Keratinocyte (primary cell): ENCODE measurements at regions not wholly inside any gene's neighbourhood (a gene's known extent, or its start where the extent isn't known, plus 50 kb on each side); places are given as distances from the start of the nearest gene placed in this dataset.

Experiments used
- DNase-seq: peaks from one replicate; pipeline ENCODE4 v3.0.0-alpha.2; 2011; ENCODE audit warnings: low read depth, missing footprints, low spot score
- FAIRE-seq: peaks from 2 replicates; lab custom pipeline; 2011; peaks lifted over from hg19 to GRCh38; lab: Jason Lieb, UNC
- H2AFZ ChIP-seq: 2 replicates; pipeline ENCODE4 v1.6.0; 2012; ENCODE audit warnings: low read length, control low read depth, inconsistent platforms; ENCODE audit not compliant: control insufficient read depth
- H3K27ac ChIP-seq: 2 replicates; pipeline ENCODE4 v1.5.1; 2011; ENCODE audit warnings: low read length; ENCODE audit not compliant: control insufficient read depth, insufficient read depth
- H3K27me3 ChIP-seq: 3 replicates; pipeline ENCODE4 v1.6.0; 2011; ENCODE audit warnings: low read length; ENCODE audit not compliant: control insufficient read depth, insufficient read depth; ENCODE audit errors: extremely low read depth
- H3K36me3 ChIP-seq, 2 experiments: 2 replicates in 1 of 2; 3 replicates in 1 of 2; pipeline ENCODE4 v1.5.1; 2011; ENCODE audit warnings: low read length in 2 of 2, mild to moderate bottlenecking in 1 of 2; ENCODE audit not compliant: control insufficient read depth in 2 of 2, insufficient read depth in 2 of 2; ENCODE audit errors: extremely low read depth in 1 of 2
- H3K4me1 ChIP-seq: 3 replicates; pipeline ENCODE4 v1.5.1; 2011; ENCODE audit warnings: low read length; ENCODE audit not compliant: control insufficient read depth, insufficient read depth; ENCODE audit errors: extremely low read depth
- H3K4me2 ChIP-seq: 3 replicates; pipeline ENCODE4 v1.6.0; 2011; ENCODE audit warnings: low read depth, low read length; ENCODE audit not compliant: control insufficient read depth, insufficient read depth; ENCODE audit errors: extremely low read depth
- H3K4me3 ChIP-seq, 3 experiments: fragments of 200-600 bp in 1 of 3; sonication (generic) in 1 of 3; 2 replicates in 2 of 3; 3 replicates in 1 of 3; pipeline ENCODE4 v1.5.1; 2011 to 2016; ENCODE audit warnings: low read length in 3 of 3, mild to moderate bottlenecking in 3 of 3, control low read depth in 2 of 3, inconsistent platforms in 1 of 3, low read depth in 1 of 3, mixed read lengths in 1 of 3, mixed run types in 1 of 3, moderate library complexity in 1 of 3; ENCODE audit not compliant: control insufficient read depth in 2 of 3, insufficient read depth in 2 of 3; ENCODE audit errors: extremely low read depth in 1 of 3
- H3K79me2 ChIP-seq: 2 replicates; pipeline ENCODE4 v1.6.0; 2012; ENCODE audit warnings: low read length; ENCODE audit not compliant: control insufficient read depth, insufficient read depth
- H3K9ac ChIP-seq: 3 replicates; pipeline ENCODE4 v1.6.0; 2011; ENCODE audit warnings: low read length; ENCODE audit not compliant: control insufficient read depth, insufficient read depth; ENCODE audit errors: extremely low read depth
- H3K9me1 ChIP-seq: 3 replicates; pipeline ENCODE4 v1.6.0; 2011; ENCODE audit warnings: low read length; ENCODE audit not compliant: control insufficient read depth, insufficient read depth; ENCODE audit errors: extremely low read depth
- H3K9me3 ChIP-seq: 2 replicates; pipeline ENCODE4 v1.5.1; 2012; ENCODE audit warnings: low read depth, low read length; ENCODE audit not compliant: control insufficient read depth
- H4K20me1 ChIP-seq: 3 replicates; pipeline ENCODE4 v1.6.0; 2011; ENCODE audit warnings: low read length; ENCODE audit not compliant: control insufficient read depth, insufficient read depth; ENCODE audit errors: extremely low read depth
- CTCF ChIP-seq, 3 experiments: IDR thresholded peaks in 1 of 3; conservative IDR thresholded peaks in 1 of 3; optimal IDR thresholded peaks in 1 of 3; 2 replicates in 2 of 3; 3 replicates in 1 of 3; pipeline versions ENCODE3 to v1.5.1; 2011; ENCODE audit warnings: low read length in 3 of 3, mild to moderate bottlenecking in 3 of 3, moderate library complexity in 2 of 3, control low read depth in 1 of 3, inconsistent platforms in 1 of 3; ENCODE audit not compliant: insufficient read depth in 2 of 3; ENCODE audit errors: extremely low read depth in 1 of 3
- EZH2 ChIP-seq: IDR thresholded peaks from one replicate; pipeline ENCODE4 v1.6.1; 2012; ENCODE audit warnings: inconsistent platforms, mild to moderate bottlenecking, low read length, moderate library complexity
- dilution Hi-C: fragments of 300-500 bp; cut with MboI; formaldehyde crosslinking; loops from one replicate; pipeline ENCODE4 v1.7.0; 2020; ENCODE audit warnings: low sequenced_read_pairs; ENCODE audit not compliant: extremely low pct_ligation_motif_present

- no peaks in the 10 kb centered on the region for H3K79me2 ChIP-seq
- no peaks in the 10 kb centered on the region for H4K20me1 ChIP-seq
- no peak overlapping the region for H3K27ac ChIP-seq
- no peaks in the 10 kb centered on the region for H3K9me1 ChIP-seq
- H3K4me1 ChIP-seq = no peaks in the 10 kb centered on the region
- H3K27me3 ChIP-seq = peaks cover 40% of the 10 kb centered on the region
- no peaks in the 10 kb centered on the region for H3K36me3 ChIP-seq
- TF ChIP-seq CTCF (optimal IDR thresholded peaks at IDR 0.05 in 1 of 3, IDR thresholded peaks at IDR 0.05 in 1 of 3, conservative IDR thresholded peaks at IDR 0.05 in 1 of 3; ENCODE audit: extremely low read depth in 1 of 3, insufficient read depth in 2 of 3, low read length in 3 of 3) = no peak
- FAIRE-seq (no peak), DNase-seq (no peak)
- H3K4me2 ChIP-seq = no peak overlapping the region
- H3K9me3 ChIP-seq = no peaks in the 10 kb centered on the region
- no peak overlapping the region for H3K4me3 ChIP-seq
- H3K9ac ChIP-seq = no peak overlapping the region
- dilution Hi-C loops = loop anchor here (25.0 kb wide), 1 partner anchor 106 kb away; the partner anchor contains the start of gene RBBP8NL
- no peak overlapping the region for H2AFZ ChIP-seq
These were observed 67.1 kb upstream of the GATA5 start for GRCh38 chr20:62542862-62543261.

- no peak overlapping the region for H3K4me3 ChIP-seq
- no peaks in the 10 kb centered on the region for H4K20me1 ChIP-seq
- dilution Hi-C loops = loop anchor here (25.0 kb wide), 1 partner anchor 106 kb away; the partner anchor contains the start of gene RBBP8NL
- no peaks in the 10 kb centered on the region for H3K4me1 ChIP-seq
- no peaks in the 10 kb centered on the region for H3K36me3 ChIP-seq
- no peaks in the 10 kb centered on the region for H3K9me3 ChIP-seq
- FAIRE-seq (no peak), DNase-seq (no peak)
- no peaks in the 10 kb centered on the region for H3K9me1 ChIP-seq
- H3K79me2 ChIP-seq = no peaks in the 10 kb centered on the region
- H3K9ac ChIP-seq = no peak overlapping the region
- no peak overlapping the region for H3K27ac ChIP-seq
- peaks cover 37% of the 10 kb centered on the region for H3K27me3 ChIP-seq
- TF ChIP-seq CTCF (optimal IDR thresholded peaks at IDR 0.05 in 1 of 3, IDR thresholded peaks at IDR 0.05 in 1 of 3, conservative IDR thresholded peaks at IDR 0.05 in 1 of 3; ENCODE audit: extremely low read depth in 1 of 3, insufficient read depth in 2 of 3, low read length in 3 of 3) (no peak), EZH2 (no peak)
- no peak overlapping the region for H3K4me2 ChIP-seq
- no peak overlapping the region for H2AFZ ChIP-seq
These were observed 67.9 kb upstream of the GATA5 start for GRCh38 chr20:62543470-62544302.
